CD4-positive, alpha-beta T cell treated with Interleukin-1 beta for 1 hour (primary cell): ENCODE measurements at regions not wholly inside any gene's neighbourhood (a gene's known extent, or its start where the extent isn't known, plus 50 kb on each side); places are given as distances from the start of the nearest gene placed in this dataset.
"Not testable (repeated sequence)": the region's sequence is repeated elsewhere in the genome, so short reads cannot be mapped to it uniquely, and the experiment has no call there.

ENCODE experiments used
- DNase-seq, 2 donors: peaks; one replicate each; pipeline ENCODE4 v3.0.0-alpha.2; 2020 to 2022

DNA sequence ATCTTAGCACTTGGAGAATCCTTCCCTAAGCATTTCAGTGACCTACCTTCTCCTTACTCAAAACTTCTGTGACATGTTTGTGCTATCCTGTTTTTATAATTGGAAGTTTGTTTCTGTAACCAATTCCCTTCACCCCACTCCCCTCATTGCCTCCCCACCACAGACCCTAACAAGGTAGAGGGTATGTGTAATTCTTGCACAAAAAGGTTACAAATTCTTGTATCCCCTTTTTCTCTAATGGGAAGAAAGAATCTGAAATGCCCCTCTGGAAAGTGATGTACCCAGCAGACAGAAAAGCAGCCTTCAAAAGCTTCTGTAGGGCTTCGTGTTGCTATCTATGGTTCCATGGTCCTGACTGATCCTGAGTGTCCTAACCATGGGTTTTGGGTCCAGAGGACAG is 111.7 kb upstream of the TMEM170B start:
- no peak for DNase-seq

DNA sequence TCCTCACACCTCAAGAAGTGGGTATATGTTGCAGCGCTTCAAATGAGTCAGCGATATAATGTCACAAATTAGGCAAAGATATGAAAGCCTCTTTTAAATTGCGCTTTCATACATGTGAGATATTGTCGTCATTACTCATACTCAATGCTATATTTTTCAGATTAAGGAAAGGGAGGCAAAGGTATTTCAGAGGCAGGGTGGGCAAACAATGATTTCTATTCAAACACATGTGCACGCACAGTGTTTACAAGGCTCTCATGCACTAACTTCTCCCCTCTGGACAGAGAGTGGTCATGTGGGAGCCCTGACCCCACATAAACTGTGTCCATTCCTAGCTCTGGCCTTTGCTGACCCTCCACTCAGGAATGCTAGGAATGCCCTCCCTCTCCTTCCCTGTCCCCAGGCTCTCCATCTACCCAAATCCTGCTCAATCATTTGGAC is 112.1 kb upstream of the TMEM170B start:
- DNase-seq: no peak

- DNase-seq: no peak
Measured at GRCh38 chr6:11424395-11425034, 113.0 kb upstream of the TMEM170B start.

- DNase-seq: no peak
Measured at GRCh38 chr6:11423667-11424066, 113.9 kb upstream of the TMEM170B start.

- DNase-seq: no peak
Measured at GRCh38 chr6:11423072-11423471, 114.5 kb upstream of the TMEM170B start.

DNA sequence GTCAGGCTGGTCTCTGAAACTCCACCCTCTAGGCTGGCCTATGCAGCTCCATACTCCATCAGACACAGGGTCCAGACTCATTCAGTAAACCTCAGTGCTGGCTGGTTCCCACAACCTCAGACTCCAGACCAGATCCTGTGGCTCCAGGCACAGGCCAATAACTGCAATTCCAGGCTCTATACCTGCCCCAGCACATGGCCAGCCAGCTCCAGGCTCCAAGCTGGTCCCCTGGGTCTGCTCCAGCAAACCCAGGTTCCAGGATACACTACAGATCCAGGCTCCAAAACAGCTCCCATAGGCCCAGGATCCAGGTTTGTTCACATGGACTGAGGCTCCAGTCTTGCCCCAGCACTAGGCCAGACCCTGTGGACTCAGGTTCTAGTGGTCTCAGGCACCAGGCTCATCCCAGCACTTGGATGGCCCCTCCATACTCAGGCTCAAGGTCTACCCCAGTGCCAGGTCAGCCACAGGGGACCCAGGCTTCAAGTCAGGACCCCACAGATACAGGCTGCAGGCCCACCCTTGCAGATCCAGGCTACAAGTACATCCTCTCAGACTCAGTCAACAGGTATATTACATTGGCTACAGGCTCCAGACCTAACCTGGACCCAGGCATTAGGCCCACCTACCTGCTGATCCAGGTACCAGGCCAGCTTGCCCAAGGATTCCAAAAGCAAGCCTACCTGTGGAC is 117.6 kb upstream of the TMEM170B start:
- DNase-seq: no peak

GRCh38 chr6:11418290-11418905 is 119.2 kb upstream of the TMEM170B start:
- DNase-seq: no peak

GRCh38 chr6:11416936-11417576 is 120.5 kb upstream of the TMEM170B start:
- DNase-seq: no peak

DNA sequence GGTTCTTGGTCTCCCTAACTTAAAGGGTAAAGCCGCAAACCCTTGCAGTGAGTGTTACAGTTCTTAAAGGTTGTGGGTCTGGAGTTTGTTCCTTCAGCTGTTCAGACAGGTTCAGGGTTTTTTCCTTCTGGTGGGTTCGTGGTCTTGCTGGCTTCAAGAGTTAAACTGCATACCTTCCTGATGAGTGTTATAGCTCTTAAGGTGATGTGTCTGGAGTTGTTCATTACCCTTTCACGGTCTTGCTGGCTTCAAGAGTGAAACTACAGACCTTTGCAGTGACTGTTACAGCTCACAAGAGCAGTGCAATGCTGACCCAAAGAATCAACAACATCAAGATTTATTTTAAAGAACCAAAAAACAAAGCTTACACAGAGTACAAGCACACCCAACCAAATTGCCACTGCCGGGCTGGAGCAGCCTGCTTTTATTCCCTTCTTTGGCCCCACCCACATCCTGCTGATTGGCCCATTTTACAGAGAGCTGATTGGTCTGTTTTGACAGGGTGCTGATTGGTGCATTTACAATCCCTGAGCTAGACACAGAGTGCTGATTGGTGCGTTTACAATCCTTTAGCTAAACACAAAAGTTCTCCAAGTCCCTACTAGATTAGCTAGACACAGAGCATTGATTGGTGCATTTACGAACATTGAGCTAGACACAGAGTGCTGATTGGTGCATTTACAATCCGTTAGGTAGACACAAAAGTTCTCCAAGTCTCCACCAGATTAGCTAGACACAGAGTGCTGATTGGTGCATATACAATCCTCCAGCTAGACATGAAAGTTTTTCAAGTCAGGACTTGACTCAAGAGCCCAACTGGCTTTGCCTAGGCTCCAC is 121.2 kb upstream of the TMEM170B start:
- not testable (repeated sequence) for DNase-seq

DNA sequence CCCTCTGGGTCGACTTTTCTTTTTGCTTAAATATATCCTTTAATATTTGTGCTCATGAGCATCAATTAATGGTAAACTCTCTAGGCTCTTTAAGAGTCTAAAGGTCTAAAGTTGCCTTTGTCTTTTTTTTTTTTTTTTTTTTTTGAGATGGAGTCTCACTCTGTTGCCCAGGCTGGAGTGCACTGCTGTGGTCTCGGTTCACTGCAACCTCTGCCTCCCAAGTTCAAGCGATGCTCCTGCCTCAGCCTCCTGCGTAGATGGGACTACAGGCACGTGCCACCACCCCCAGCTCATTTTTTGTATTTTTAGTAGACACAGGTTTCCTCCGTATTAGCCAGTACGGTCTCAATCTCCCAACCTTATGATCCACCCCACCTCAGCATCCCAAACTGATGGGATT is 122.0 kb upstream of the TMEM170B start:
- DNase-seq: no peak

- DNase-seq: peak; percentile 54 to 78
Measured at GRCh38 chr6:11414176-11414963, 123.2 kb upstream of the TMEM170B start.

GRCh38 chr6:11413728-11414127 is 123.8 kb upstream of the TMEM170B start:
- no peak for DNase-seq

GRCh38 chr6:11413117-11413687 is 124.3 kb upstream of the TMEM170B start:
- no peak for DNase-seq

- no peak for DNase-seq
Measured at GRCh38 chr6:11412616-11413015, 124.9 kb upstream of the TMEM170B start.

DNA sequence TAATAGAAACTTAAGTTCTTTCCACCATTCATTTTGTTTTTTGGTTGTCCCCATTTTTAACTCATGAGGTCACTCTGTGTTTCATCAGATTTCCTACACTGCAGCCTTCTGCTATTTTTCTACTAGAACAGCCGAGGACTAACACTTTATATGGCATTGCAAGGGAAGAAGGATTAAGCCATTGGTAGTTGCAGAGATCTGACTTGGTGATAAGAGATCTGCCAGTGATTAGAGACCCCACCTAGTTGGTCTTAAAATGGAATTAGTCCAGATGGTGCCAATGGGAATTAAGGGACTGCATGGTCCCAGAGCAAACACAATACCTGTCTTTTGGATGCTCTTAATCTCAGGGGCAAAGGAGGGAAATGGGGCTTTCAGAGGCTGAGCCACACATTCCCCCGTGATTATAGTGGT is 125.5 kb upstream of the TMEM170B start:
- DNase-seq: no peak

- no peak for DNase-seq
Measured at GRCh38 chr6:11411593-11411992, 126.0 kb upstream of the TMEM170B start.

- no peak for DNase-seq
Measured at GRCh38 chr6:11410539-11411307, 126.8 kb upstream of the TMEM170B start.

- DNase-seq: no peak
Measured at GRCh38 chr6:11409371-11409770, 128.2 kb upstream of the TMEM170B start.

DNA sequence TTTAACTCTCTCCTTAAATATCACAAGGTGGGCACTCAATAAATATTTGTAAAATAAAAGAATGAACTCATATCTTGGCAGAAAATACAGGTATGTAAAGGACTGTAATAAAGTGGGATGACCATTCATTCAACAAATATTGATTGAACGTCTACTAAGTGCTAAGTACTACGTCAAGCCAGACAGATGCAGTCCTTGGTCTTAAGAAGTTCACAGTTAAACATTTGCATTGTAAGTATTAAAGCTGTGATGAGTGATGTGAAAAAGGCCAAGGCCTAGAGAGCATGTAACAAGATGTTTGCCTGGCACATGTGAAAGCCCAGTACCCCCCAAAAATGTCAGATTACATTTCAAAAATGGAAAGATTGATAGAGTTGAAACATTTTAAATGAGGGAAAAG is 130.1 kb upstream of the TMEM170B start:
- no peak for DNase-seq

DNA sequence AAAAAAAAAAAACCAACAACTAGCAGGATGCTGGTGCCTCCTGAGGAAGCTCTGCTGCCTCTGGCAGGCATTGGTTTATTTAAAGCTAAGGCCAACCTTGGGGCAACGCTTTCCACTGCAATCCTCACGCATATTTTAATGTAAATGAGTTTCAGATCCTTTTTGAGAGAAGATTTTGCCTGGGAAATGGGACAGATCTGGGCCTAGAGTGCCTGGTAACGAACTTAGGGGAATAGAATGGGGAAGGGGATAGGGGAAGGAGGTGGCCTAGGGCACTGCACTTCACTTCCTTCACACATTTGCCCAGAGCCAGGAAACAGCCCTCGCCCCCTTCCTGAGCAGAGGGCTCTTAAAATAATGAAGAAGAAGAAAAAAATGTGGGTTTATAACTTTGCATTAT is 132.7 kb upstream of the TMEM170B start:
- peak in 1 of 2 donors; percentile 19 for DNase-seq

- DNase-seq: no peak
Measured at GRCh38 chr6:11404081-11404480, 133.5 kb upstream of the TMEM170B start.
